Keratinocyte (primary cell): ENCODE measurements at regions not wholly inside any gene's neighbourhood (a gene's known extent, or its start where the extent isn't known, plus 50 kb on each side); places are given as distances from the start of the nearest gene placed in this dataset.

Experiments used
- EZH2 ChIP-seq: IDR thresholded peaks from one replicate; pipeline ENCODE4 v1.6.1; 2012; ENCODE audit warnings: inconsistent platforms, mild to moderate bottlenecking, low read length, moderate library complexity
- TF ChIP-seq, protein P1 (sequence below), 3 experiments: IDR thresholded peaks in 1 of 3; conservative IDR thresholded peaks in 1 of 3; optimal IDR thresholded peaks in 1 of 3; 2 replicates in 2 of 3; 3 replicates in 1 of 3; pipeline versions ENCODE3 to v1.5.1; 2011; ENCODE audit warnings: low read length in 3 of 3, mild to moderate bottlenecking in 3 of 3, moderate library complexity in 2 of 3, control low read depth in 1 of 3, inconsistent platforms in 1 of 3; ENCODE audit not compliant: insufficient read depth in 2 of 3; ENCODE audit errors: extremely low read depth in 1 of 3

DNA sequence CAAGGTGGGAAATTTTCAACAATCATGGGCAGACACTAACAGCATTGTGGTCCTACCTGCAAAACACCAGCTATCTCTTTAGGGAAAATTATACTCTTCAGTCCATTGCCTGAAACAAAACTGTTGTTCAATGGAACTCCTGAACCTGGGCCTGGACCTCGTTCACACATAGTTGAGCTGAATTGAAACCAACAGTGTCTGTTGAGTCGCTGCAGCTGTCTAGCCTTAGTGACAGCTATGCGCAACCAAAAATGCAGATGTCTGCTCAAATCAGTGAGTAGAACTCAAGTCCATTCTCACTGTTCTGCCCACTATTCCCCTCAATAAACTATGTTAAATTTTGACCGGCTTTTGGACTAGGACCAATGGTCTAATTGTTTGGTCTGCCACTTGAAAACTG lies 286.2 kb downstream of the TFAP2A start:
- TF ChIP-seq, protein P1, sequence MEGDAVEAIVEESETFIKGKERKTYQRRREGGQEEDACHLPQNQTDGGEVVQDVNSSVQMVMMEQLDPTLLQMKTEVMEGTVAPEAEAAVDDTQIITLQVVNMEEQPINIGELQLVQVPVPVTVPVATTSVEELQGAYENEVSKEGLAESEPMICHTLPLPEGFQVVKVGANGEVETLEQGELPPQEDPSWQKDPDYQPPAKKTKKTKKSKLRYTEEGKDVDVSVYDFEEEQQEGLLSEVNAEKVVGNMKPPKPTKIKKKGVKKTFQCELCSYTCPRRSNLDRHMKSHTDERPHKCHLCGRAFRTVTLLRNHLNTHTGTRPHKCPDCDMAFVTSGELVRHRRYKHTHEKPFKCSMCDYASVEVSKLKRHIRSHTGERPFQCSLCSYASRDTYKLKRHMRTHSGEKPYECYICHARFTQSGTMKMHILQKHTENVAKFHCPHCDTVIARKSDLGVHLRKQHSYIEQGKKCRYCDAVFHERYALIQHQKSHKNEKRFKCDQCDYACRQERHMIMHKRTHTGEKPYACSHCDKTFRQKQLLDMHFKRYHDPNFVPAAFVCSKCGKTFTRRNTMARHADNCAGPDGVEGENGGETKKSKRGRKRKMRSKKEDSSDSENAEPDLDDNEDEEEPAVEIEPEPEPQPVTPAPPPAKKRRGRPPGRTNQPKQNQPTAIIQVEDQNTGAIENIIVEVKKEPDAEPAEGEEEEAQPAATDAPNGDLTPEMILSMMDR (optimal IDR thresholded peaks at IDR 0.05 in 1 of 3, IDR thresholded peaks at IDR 0.05 in 1 of 3, conservative IDR thresholded peaks at IDR 0.05 in 1 of 3; ENCODE audit: extremely low read depth in 1 of 3, insufficient read depth in 2 of 3, low read length in 3 of 3): no peak
- no peak for TF ChIP-seq EZH2
